ENCODE measurements at regions not wholly inside any gene's neighbourhood (a gene's known extent, or its start where the extent isn't known, plus 50 kb on each side); places are given as distances from the start of the nearest gene placed in this dataset.

DNA sequence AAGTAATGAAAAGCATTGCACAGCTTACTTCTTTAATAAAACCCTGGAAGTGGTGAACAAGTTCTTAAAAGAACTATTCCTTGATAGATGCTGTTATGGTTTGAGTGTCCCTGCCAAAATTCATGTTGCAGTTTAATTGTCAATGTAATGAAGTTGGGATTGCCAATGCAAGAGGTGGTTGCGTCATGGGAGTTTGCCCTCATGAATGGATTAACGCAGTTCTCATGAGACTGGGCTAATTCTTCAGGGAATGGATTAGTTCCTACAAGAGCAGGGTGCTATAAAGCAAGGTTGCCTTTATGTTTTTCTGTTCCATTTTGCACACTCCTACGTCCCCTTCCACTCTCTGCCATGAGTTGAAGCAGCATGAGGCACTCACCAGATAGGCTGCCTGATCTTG, 446.7 kb upstream of the B3GALT2 start:
- no peak overlapping the region for H3K9ac ChIP-seq (replicated peaks; ENCODE audit: extremely low read depth, insufficient read depth, low read length)
- no peaks in the 10 kb centered on the region for H3K36me3 ChIP-seq (ENCODE audit: control insufficient read depth in 2 of 2, extremely low read depth in 1 of 2, insufficient read depth in 2 of 2, low read length in 2 of 2)
- H3K4me1 ChIP-seq (ENCODE audit: control insufficient read depth, extremely low read depth, insufficient read depth, low read length), result peaks cover 27% of the 10 kb centered on the region
- DNase-seq (ENCODE audit: low read depth, low spot score) (no peak), FAIRE-seq (no peak)
- no peak for TF ChIP-seq MYC (IDR thresholded peaks at IDR 0.05; ENCODE audit: low read depth, low read length)
- TF ChIP-seq, protein P1, sequence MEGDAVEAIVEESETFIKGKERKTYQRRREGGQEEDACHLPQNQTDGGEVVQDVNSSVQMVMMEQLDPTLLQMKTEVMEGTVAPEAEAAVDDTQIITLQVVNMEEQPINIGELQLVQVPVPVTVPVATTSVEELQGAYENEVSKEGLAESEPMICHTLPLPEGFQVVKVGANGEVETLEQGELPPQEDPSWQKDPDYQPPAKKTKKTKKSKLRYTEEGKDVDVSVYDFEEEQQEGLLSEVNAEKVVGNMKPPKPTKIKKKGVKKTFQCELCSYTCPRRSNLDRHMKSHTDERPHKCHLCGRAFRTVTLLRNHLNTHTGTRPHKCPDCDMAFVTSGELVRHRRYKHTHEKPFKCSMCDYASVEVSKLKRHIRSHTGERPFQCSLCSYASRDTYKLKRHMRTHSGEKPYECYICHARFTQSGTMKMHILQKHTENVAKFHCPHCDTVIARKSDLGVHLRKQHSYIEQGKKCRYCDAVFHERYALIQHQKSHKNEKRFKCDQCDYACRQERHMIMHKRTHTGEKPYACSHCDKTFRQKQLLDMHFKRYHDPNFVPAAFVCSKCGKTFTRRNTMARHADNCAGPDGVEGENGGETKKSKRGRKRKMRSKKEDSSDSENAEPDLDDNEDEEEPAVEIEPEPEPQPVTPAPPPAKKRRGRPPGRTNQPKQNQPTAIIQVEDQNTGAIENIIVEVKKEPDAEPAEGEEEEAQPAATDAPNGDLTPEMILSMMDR (IDR thresholded peaks at IDR 0.05; ENCODE audit: extremely low read depth in 1 of 2, insufficient read depth in 1 of 2, low read depth in 1 of 2, low read length in 2 of 2), result no peak
- TF ChIP-seq FOS (IDR thresholded peaks at IDR 0.05; ENCODE audit: borderline replicate concordance, insufficient read depth, low read length), result no peak
- TF ChIP-seq, protein P2, sequence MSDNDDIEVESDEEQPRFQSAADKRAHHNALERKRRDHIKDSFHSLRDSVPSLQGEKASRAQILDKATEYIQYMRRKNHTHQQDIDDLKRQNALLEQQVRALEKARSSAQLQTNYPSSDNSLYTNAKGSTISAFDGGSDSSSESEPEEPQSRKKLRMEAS (IDR thresholded peaks at IDR 0.05; ENCODE audit: insufficient read depth, insufficient read length), result no peak
- TF ChIP-seq POLR2A (IDR thresholded peaks at IDR 0.05; ENCODE audit: low read depth, low read length), result no peak
- no peak for TF ChIP-seq GATA2 (IDR thresholded peaks at IDR 0.05; ENCODE audit: insufficient read depth, insufficient read length, low read depth, low read length)
- TF ChIP-seq JUN (IDR thresholded peaks at IDR 0.05; ENCODE audit: borderline replicate concordance, insufficient read depth, insufficient read length, low read depth), result no peak
- TF ChIP-seq POLR2AphosphoS5 (IDR thresholded peaks at IDR 0.05; ENCODE audit: insufficient read depth, low read depth, low read length), result no peak
- TF ChIP-seq EZH2 (IDR thresholded peaks at IDR 0.05; ENCODE audit: borderline replicate concordance, low read depth, low read length, severe bottlenecking), result no peak
- H3K9me3 ChIP-seq (replicated peaks; ENCODE audit: control insufficient read depth, insufficient read depth, low read length), result no peaks in the 10 kb centered on the region
- no peaks in the 10 kb centered on the region for H4K20me1 ChIP-seq (replicated peaks; ENCODE audit: control insufficient read depth, extremely low read depth, insufficient read depth, low read length)
- POLR2A ChIA-PET, result no interaction called here
- no peaks in the 10 kb centered on the region for H3K79me2 ChIP-seq (ENCODE audit: control insufficient read depth, insufficient read depth, low read length)
- no peak overlapping the region for H2AFZ ChIP-seq (ENCODE audit: low read depth, low read length)
- no TSS peak for BruUV-seq (replicated peaks)
- no peaks in the 10 kb centered on the region for H3K27me3 ChIP-seq (ENCODE audit: control insufficient read depth in 2 of 2, insufficient read depth in 2 of 2, low read length in 2 of 2)
- no peaks in the 10 kb centered on the region for H3K9me1 ChIP-seq (replicated peaks; ENCODE audit: control insufficient read depth, extremely low read depth, insufficient read depth, low read length)
- H3K4me3 ChIP-seq (replicated peaks in 1 of 3; ENCODE audit: insufficient read depth in 1 of 3, low read depth in 1 of 3, low read length in 3 of 3), result no peak overlapping the region
- no peak overlapping the region for H3K27ac ChIP-seq (ENCODE audit: insufficient read depth, low read depth, low read length)
- intact Hi-C loops (cut with micrococcal nuclease) (loop anchor here (5.0 kb wide), 1 partner anchor 226 kb away; no protein-coding TSS in a partner anchor), dilution Hi-C loops (cut with MboI; ENCODE audit: extremely low pct_ligation_motif_present, low sequenced_read_pairs) (no loop called here)
- H3K4me2 ChIP-seq (ENCODE audit: insufficient read depth, low read length), result no peak overlapping the region
- CTCF ChIA-PET, result no interaction called here
